Stimulated activated CD8-positive, alpha-beta memory T cell treated with anti-CD3 and anti-CD28 coated beads, Interleukin-7, amount 100 ng/mL, for 4 hours (primary cell): ENCODE measurements at regions not wholly inside any gene's neighbourhood (a gene's known extent, or its start where the extent isn't known, plus 50 kb on each side); places are given as distances from the start of the nearest gene placed in this dataset.
"Not testable (repeated sequence)": the region's sequence is repeated elsewhere in the genome, so short reads cannot be mapped to it uniquely, and the experiment has no call there.

Experiments used
- DNase-seq, 2 donors: peaks; one replicate each; pipeline ENCODE4 v3.0.0-alpha.2; 2020; ENCODE audit warnings: low read depth in 2 of 2

DNA sequence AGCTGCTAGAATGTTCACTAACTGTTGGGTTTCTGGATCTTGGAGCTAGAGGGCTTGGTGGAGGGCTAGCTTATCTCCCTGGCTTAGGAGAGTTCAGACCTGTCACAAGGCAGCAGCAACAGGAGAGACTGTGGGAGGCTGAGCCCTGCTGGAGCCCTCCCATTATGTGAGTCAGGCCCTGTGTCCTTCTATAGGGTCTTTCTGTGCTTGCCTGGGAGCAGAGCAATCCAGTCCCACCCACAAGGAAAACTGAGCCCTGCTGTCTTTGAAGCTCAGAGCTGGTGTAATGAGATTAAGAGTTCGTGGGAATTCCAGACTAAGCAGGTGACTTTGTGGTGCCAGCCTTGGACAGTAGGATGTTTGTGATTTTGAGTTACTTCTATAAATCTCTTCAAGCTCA is 249.0 kb downstream of the TTC32 start:
- DNase-seq: no peak

DNA sequence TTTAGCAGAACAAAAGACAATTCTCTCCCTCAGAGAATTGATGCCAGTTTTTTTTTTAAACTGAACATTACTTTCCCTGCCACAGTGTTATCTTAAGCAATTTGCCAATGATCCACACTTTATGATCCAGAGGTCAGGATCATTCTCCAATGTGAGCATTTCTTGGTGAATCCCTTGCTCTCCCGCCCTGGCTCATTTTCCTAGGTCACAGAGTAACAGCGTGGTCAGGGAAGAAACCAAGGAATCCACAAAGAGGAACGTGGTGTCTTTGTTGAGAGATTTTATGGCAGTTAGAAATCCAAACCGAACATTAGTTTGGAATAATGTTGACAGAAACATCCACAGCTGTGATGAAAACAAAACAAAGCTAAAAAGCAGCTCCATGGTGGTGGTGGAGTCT is 250.3 kb downstream of the TTC32 start:
- DNase-seq: no peak

DNA sequence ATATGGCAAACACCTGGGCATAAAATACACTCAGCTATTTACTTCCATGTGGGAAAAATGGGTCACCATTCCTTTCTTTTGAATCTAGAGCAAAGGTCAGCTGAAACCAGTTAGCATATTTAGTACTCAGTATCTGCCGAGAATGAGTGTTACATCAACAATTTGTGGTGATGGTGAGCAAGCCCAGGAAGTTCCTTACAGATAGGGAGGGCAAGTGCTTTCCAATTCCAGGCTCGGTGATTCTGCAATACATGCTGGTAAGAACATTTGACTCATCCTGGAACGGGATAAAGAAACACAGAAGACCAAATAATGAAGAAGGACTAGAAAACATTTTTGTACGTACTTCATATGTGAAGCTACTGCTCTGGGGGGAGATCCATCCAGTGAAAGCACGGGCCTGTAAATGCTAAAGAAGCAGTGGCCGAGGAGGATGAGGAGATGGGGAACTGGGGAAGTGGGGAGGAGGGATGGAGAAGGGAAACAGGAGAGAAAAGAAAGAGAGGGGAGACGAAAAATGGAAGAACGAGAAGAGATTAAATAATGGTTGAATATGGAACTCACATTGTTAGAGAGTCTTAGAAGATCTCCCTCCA is 251.9 kb downstream of the TTC32 start:
- no peak for DNase-seq

- DNase-seq: no peak
Observed at GRCh38 chr2:19649142-19649541, 252.6 kb downstream of the TTC32 start.

GRCh38 chr2:19648583-19648982 is 253.2 kb downstream of the TTC32 start:
- DNase-seq: no peak

- DNase-seq: no peak
Observed at GRCh38 chr2:19646987-19647386, 254.8 kb downstream of the TTC32 start.

DNA sequence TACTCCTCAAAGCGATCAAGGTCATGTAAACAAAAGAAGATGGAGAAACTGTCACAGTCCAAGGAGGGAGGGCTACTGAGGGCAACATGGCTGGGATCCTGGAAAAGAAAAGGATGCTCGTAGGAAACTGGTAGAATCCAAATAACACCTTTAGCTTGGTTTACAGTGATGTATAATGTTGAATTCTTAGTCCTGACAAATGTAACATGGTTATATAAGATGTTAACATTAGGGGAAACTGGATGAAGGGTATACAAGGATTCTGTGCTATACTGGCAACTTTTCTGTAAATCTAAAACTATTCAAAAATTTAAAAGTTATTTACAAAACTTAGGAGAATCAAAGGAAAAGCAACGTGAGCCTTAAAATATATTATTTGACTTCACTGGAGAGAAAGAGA is 257.0 kb downstream of the TTC32 start:
- no peak for DNase-seq

- DNase-seq: no peak
Observed at GRCh38 chr2:19643117-19643518, 258.7 kb downstream of the TTC32 start.

- no peak for DNase-seq
Observed at GRCh38 chr2:19642501-19642900, 259.3 kb downstream of the TTC32 start.

DNA sequence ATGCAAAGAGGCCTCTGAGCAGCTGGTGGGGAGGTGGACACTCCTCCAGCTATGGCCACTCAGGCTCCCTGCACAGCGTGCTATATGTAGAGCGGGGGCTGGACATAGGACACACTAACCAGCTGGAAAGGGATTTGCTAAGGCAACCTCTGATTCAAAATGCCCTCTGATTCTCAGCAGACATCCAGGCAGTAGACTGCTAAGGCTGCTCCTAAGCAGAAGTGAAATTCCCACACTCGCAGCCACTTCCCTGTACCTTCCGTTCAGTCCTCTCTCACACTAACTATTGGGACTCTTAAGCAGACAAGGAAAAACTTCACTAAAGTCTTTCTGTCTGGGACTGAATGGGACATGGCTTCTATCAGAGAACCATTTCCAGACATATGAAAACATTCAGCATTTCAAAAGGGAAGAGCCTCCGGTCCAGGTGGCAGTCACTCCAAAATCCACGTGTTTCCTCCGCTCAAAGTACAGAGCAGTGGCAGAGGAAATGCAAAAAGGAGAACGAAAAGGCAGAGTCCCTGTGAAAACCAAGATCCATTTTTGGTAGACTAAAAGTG is 265.8 kb downstream of the TTC32 start:
- no peak for DNase-seq

DNA sequence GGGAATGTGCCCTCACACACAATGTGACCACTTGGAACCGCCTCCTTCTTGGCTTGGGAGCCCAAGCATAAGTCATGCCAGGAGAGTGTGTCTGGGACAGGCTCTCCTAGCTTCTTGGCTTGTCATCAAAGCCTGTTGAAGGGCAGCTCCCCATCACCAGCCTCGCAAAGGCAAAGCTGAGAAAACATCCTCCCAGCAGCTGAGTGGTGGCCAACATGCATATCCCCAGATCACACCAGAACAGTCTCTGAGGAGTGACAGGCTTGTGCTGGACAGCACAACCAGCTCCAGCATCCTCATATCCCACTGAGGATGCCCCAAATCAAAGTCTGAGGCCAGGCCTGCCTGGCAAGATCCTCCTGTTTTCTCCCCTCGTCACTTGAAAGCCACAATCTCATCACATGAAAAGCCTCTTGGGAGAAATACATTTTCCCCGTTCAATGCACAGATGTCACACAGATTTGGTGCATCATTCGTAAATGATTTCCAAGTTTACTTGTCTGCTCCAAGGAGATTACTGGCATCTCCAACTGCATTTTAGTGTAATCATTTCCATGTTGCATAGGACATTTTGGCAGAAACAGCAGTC is 269.3 kb downstream of the TTC32 start:
- no peak for DNase-seq

DNA sequence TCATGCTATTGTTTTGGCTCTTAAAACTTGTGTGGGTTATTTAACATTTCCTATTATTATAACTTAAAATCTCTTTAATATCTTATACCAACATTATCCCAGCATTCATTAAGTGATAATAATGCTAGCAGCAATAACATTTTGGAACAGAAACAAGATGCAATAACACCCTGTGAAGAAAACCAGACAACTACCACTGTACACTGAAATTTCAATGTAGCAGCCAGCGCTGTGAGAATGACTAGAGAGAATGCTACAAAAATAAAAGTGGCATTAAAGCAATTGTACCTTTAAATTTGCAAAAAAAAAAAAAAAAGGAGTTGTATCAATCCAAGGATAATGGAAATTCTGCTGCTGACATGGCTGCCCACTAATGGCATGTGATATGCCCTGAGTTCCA is 269.9 kb downstream of the TTC32 start:
- DNase-seq: no peak

GRCh38 chr2:19630921-19631320 is 270.9 kb downstream of the TTC32 start:
- DNase-seq: no peak

DNA sequence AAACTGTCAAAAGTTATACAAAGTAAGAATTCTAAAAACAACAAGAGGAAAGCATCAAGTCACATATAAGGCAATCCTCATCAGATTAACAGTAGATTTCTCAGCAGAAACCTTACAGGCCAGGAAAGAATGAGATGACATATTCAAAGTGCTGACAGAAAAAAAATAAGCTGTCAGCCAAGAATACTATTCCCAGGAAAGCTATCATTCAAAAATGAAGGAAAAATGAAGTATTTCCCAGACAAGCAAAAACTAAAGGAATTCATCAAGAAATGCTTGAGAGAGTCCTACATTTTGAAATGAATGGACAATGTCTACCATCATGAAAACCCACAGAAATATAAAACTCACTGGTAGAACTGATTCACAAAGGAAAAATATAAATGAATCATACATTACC is 268.9 kb upstream of the OSR1 start:
- DNase-seq: no peak

- DNase-seq: no peak
Observed at GRCh38 chr2:19623488-19623887, 265.1 kb upstream of the OSR1 start.

DNA sequence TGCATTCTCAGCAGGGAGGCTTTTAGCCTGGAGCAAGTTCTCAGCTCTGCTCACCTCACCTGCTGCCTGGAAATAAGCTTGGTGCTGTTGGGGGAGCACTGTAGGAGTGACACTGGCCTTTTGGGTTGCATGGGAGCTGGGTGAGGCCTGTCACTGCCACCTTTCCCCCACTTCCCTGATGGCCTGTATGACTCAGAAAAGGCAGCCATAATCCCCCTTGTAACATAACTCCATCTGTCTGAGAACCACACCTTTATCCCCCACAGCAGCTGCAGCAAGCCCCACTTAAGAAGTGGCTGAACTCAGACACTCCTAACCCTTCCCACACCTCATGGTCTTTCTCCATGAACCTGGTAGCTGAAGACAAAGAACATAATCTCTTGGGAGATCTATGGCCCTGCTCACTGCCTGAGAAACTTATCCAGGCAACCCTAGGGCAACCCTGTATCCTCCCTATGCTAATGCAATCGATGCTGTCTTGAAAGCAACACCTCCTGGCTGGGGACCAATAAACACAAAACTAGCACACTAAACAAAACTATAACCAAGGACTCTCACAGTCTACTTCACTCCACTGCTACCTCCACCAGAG is 258.9 kb upstream of the OSR1 start:
- no peak for DNase-seq

DNA sequence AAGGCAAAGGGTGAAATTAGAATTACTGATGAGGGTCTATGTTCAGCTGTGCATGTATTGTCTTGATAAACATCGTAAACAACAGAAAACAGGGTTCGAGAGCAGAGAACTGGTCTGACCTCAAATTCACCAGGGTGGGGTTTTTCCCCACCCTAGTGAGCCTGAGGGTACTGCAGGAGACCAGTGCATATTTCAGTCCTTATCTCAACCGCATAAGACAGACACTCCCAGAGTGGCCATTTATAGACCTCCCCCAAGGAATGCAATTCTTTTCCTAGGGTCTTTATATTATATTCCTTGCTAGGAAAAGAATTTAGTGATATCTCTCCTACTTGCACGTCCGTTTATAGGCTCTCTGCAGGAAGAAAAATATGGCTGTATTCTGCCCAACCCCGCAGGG is 257.0 kb upstream of the OSR1 start:
- not testable (repeated sequence) for DNase-seq

DNA sequence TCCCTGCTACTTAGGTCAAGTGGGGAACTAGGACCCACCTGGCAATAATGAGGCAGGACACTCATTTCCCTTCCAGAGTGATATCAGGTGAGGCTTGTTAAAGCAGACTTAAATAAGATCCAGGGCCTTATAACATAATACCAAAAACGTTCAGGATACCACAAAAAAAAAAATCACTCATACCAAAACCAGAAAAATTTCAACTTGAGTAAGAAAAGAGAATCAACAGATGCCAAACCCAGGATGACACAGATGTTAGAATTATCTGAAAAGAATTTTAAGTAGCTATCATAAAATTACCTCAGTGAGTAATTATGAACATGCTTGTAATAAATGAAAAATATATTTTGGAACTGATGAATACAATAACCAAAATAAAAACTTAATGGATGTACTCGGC is 255.6 kb upstream of the OSR1 start:
- DNase-seq: no peak

- no peak for DNase-seq
Observed at GRCh38 chr2:19611491-19612332, 253.3 kb upstream of the OSR1 start.

DNA sequence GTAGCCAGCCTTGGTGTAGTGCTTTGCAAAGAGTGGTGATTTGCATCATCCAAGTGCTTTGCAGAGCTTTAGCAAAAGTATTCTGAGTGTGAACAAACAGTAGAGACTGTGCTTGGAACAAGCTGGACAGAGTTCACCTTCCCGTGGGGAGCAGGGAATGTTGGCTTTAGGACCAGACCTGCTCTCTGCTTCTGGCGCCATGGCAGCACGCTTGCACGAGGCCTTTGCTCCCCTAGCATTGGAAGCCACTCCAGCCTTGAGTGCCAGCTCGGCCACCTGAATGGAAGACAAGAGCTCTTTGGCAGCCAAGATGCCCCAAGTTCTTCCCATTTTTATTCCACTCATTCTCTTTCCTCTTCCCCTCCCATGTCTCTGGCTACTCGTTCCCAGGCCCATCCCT is 250.8 kb upstream of the OSR1 start:
- no peak for DNase-seq

DNA sequence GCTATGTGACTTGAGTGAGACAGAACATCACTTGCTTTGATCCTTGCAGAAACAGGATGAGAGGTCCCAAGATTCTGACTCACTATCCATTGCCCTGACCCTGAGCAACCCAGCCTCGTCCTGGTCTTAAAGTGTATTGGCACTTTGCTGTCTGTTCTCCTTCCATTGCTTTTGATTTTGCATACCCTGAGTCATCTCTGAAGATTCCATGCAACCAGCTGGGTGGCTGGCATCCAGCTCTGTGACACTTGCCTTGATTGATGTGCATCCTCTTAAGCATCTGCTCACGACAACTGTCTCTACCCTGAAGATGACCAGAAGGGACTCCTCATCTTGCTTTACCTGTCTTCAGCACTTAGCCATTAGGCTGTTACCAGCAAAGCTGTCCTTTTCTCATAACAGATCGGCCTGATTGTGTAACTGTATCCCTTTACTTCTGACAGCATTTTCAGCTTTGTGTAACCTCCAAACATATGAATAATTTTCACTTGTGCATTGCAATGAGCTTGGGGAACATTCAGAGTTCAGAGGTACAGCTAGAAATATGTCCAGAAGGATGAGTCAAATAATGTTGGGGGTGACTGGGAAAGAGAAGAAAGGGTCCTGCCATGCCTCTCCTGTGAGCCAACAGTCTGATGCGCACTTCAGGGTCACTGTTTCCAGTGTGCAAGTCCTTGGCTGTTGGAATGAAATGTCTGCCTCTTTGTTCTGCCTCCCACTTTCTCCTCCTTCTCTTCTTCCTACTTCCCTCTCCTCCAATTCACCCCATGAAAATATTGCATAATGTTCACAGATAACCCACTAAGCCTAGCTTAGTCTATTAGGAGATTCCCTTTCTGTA is 249.7 kb upstream of the OSR1 start:
- no peak for DNase-seq

DNA sequence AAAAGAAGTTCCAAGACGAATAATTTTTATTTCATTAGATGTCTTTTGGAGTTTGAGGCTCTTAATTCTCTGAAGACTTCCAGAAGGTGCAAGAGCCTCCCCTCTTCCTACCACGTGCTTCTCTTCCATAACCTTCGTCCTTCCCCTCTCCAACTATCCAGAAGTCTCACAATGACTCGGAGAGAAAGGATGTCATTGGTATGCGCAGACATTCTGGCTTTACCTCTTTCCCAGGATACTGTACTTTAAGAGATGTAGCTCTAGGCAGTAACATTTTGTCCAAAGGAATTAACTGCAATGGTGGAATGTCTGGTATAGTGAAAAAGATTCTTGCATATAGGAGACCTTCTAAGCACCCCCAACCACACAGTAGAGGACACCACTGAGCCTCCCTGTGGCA is 249.0 kb upstream of the OSR1 start:
- no peak for DNase-seq
